RWPE2 (cell line): ENCODE measurements at regions not wholly inside any gene's neighbourhood (a gene's known extent, or its start where the extent isn't known, plus 50 kb on each side); places are given as distances from the start of the nearest gene placed in this dataset.

Experiments used
- ATAC-seq: fragments of 200-7000 bp; cut with Tn5 transposase; 3 replicates; pipeline ENCODE4 v1.9.1; 2021; ENCODE audit warnings: low read depth
- DNase-seq: peaks from one replicate; pipeline ENCODE4 v3.0.0-alpha.2; 2020; ENCODE audit warnings: low spot score
- H3K27ac ChIP-seq: fragments of 450-650 bp; 2 replicates; pipeline ENCODE4 v1.5.1; 2017; ENCODE audit warnings: mild to moderate bottlenecking; ENCODE audit not compliant: poor library complexity, severe bottlenecking
- H3K27me3 ChIP-seq: fragments of 250-450 bp; sonication (Bioruptor Pico); 2 replicates; pipeline ENCODE4 v1.5.1; 2021; ENCODE audit warnings: mild to moderate bottlenecking, moderate library complexity; ENCODE audit not compliant: insufficient read depth, poor library complexity, severe bottlenecking
- H3K36me3 ChIP-seq: fragments of 250-450 bp; sonication (Bioruptor Pico); 2 replicates; pipeline ENCODE4 v1.5.1; 2020; ENCODE audit warnings: low read depth, mild to moderate bottlenecking, moderate library complexity
- H3K4me1 ChIP-seq: fragments of 250-450 bp; sonication (Bioruptor Pico); 2 replicates; pipeline ENCODE4 v1.5.1; 2021; ENCODE audit warnings: mild to moderate bottlenecking, moderate library complexity; ENCODE audit not compliant: insufficient read depth, poor library complexity, severe bottlenecking
- H3K4me3 ChIP-seq: fragments of 250-450 bp; sonication (Bioruptor Pico); 2 replicates; pipeline ENCODE4 v1.5.1; 2021; ENCODE audit warnings: mild to moderate bottlenecking, moderate library complexity; ENCODE audit not compliant: severe bottlenecking
- H3K9me3 ChIP-seq: fragments of 250-450 bp; sonication (Bioruptor Pico); 2 replicates; pipeline ENCODE4 v1.5.1; 2021; ENCODE audit warnings: mild to moderate bottlenecking, moderate library complexity; ENCODE audit not compliant: severe bottlenecking
- CTCF ChIP-seq: fragments of 450-650 bp; IDR thresholded peaks from one replicate; pipeline ENCODE4 v1.5.1; 2017; ENCODE audit warnings: mild to moderate bottlenecking, moderate library complexity; ENCODE audit not compliant: poor library complexity, severe bottlenecking

DNA sequence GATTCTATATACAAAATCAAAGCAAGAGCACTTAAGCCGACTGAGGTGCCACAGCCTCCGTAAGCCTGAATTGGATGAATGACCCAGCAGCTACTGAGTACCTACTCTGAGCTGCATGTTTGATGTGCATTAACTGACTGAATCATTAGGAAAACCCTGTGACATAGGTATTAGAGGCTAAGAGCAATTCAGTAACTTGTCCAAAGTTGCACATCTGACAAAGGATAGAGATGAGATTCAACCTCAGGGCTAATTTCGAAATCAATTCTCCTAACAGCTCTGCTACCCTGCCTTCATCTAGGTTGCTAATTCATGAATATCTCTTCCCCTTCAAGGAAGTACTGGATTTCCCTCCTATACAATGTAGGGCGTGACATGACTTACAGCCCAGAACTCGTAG lies 89.1 kb upstream of the GLIS3 start:
- Histone ChIP-seq H3K36me3 (no peaks in the 10 kb centered on the region), H3K27ac (no peak overlapping the region), H3K4me3 (no peak overlapping the region), H3K27me3 (no peaks in the 10 kb centered on the region), H3K4me1 (no peaks in the 10 kb centered on the region), H3K9me3 (no peaks in the 10 kb centered on the region)
- ATAC-seq (no peak), DNase-seq (no peak)
- no peak for TF ChIP-seq CTCF

DNA sequence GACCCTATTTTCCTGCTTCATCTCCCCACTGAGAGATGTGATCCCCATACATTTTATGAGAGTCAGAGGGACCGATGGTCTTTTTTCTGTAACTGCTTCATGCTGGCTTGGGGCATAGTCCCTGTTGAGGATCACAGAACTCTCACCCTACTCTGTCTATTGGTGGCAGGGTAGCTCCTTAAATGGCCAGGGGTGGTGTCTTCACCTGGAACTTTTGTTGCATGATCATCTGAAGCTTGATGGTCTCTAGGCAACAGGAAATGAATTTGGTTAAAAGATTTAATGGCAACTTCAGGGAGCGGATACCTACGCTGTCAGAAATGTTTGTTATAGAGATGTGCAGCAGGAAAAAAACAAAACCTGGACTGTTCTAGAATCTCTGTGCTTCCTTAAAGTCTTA lies 87.0 kb upstream of the GLIS3 start:
- H3K4me1 ChIP-seq, result no peaks in the 10 kb centered on the region
- no peaks in the 10 kb centered on the region for H3K27me3 ChIP-seq
- peak; percentile 42; the same call in 1 of the 3 replicates for ATAC-seq
- H3K9me3 ChIP-seq, result no peaks in the 10 kb centered on the region
- H3K36me3 ChIP-seq, result no peaks in the 10 kb centered on the region
- no peak overlapping the region for H3K4me3 ChIP-seq
- peak; percentile 16 for TF ChIP-seq CTCF
- H3K27ac ChIP-seq, result no peak overlapping the region
- no peak for DNase-seq

GRCh38 chr9:4384750-4385149 lies 84.9 kb upstream of the GLIS3 start:
- H3K4me1 ChIP-seq, result no peaks in the 10 kb centered on the region
- DNase-seq, result no peak

DNA sequence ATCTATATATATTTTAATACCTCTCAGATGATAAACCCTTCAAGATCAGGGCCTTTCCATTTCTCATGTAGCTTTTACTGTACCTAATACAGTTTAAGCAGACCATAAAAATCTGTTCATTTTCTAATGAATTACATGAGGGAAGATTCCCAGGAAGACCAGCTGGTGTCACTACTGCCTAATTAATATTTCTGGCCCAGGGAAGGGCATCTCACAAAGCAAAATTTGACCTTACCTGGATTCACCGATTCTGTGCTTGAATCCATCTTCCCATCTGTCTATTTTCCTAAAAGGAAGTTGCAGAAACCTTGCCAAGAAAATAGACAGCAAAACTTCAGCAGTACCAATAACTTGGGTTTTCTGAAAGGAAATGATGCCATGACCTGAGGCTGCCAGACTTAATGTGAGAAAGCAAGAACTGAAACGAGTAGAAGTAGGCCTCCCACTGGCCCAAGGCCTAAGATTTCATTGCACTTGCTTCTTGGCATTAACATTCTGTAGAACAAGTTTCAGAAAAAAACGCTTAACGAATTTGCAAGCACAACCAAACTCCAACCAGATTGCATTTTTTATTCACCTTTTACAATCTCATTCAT lies 83.0 kb upstream of the GLIS3 start:
- ATAC-seq (peak; percentile 41; the same call in 2 of the 3 replicates), DNase-seq (no peak)
- no peaks in the 10 kb centered on the region for H3K4me1 ChIP-seq
- no peak overlapping the region for H3K4me3 ChIP-seq
- no peak overlapping the region for H3K27ac ChIP-seq
- TF ChIP-seq CTCF, result peak; percentile 72
- no peaks in the 10 kb centered on the region for H3K9me3 ChIP-seq
- H3K36me3 ChIP-seq, result no peaks in the 10 kb centered on the region
- no peaks in the 10 kb centered on the region for H3K27me3 ChIP-seq

More at GRCh38 chr9:4384750-4385149, 84.9 kb upstream of the GLIS3 start:
- Histone ChIP-seq H3K36me3 (no peaks in the 10 kb centered on the region), H3K4me3 (no peak overlapping the region), H3K27ac (no peak overlapping the region), H3K9me3 (no peaks in the 10 kb centered on the region), H3K27me3 (no peaks in the 10 kb centered on the region)
- ATAC-seq, result no peak
- TF ChIP-seq CTCF, result no peak

DNA sequence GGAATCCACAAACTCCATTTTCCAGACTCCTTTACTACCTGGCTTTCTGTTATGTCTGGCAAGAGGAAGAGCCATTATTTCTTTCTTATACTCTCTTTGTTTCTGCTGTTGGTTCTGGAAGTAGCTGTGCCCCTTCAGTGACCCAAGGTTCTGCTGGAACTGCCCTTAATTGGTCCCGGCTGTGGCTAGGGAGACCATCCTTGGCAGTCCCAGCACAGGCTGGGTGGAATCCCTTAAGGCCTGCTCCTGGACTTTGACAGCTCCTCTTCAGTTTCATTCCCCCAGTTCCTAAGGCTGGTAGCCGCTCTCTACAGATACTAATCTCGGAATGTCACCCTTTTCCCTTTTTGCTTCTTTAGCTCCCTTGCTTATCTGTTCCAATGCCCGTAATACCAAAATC lies 81.9 kb upstream of the GLIS3 start:
- Histone ChIP-seq H3K27me3 (no peaks in the 10 kb centered on the region), H3K36me3 (no peaks in the 10 kb centered on the region), H3K4me3 (no peak overlapping the region), H3K4me1 (no peaks in the 10 kb centered on the region), H3K9me3 (no peaks in the 10 kb centered on the region), H3K27ac (no peak overlapping the region)
- DNase-seq (no peak), ATAC-seq (no peak)
- TF ChIP-seq CTCF, result no peak
